Neural progenitor cell (in vitro differentiated cells): ENCODE measurements at regions not wholly inside any gene's neighbourhood (a gene's known extent, or its start where the extent isn't known, plus 50 kb on each side); places are given as distances from the start of the nearest gene placed in this dataset.

ENCODE experiments used
- CTCF ChIP-seq: fragments of 200-600 bp; sonication (generic); IDR thresholded peaks from 2 replicates; pipeline ENCODE4 v1.5.1; 2017; ENCODE audit warnings: antibody characterized with exemption, mild to moderate bottlenecking
- EZH2 ChIP-seq: fragments of 200-600 bp; sonication (generic); IDR thresholded peaks from 2 replicates; pipeline ENCODE4 v1.6.1; 2017; ENCODE audit warnings: antibody characterized with exemption, mild to moderate bottlenecking, moderate library complexity

DNA sequence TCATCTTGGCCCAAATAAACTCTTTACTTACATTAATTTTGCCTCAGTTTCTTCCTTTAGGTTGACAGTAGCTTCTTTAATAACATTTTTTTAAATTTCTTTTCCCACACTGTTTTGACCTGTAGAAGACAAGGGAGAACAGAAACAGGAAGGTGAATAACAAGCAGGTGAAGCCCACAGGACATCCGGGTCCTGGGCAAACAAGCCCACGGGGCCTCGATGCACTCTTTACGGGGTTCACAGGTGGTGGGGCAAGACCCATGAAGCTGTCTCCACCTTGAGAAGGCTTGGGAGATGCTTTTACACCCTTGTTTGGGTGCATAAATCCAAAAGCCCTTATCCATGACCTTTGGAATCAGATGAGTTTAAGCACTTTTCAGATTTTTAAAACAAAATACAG lies 301.0 kb upstream of the MGAT5 start:
- TF ChIP-seq CTCF (no peak), EZH2 (no peak)
